Neural progenitor cell (in vitro differentiated cells): ENCODE measurements at regions not wholly inside any gene's neighbourhood (a gene's known extent, or its start where the extent isn't known, plus 50 kb on each side); places are given as distances from the start of the nearest gene placed in this dataset.

Experiments
- DNase-seq: peaks from one replicate; pipeline ENCODE4 v3.0.0-alpha.2; 2016; ENCODE audit warnings: low spot score
- H2AFZ ChIP-seq: fragments of 200-600 bp; sonication (generic); replicated peaks from 2 replicates; pipeline ENCODE4 v1.6.1; 2016; ENCODE audit warnings: antibody characterized with exemption
- H3F3A ChIP-seq: fragments of 200-600 bp; sonication (generic); 2 replicates; pipeline ENCODE4 v1.6.1; 2016; ENCODE audit warnings: antibody characterized with exemption, low read depth
- H3K27ac ChIP-seq: fragments of 200-600 bp; sonication (generic); 2 replicates; pipeline ENCODE4 v1.5.1; 2016; ENCODE audit warnings: mild to moderate bottlenecking
- H3K27me3 ChIP-seq: fragments of 200-600 bp; sonication (generic); 2 replicates; pipeline ENCODE4 v1.6.1; 2016; ENCODE audit warnings: mild to moderate bottlenecking, moderate library complexity
- H3K36me3 ChIP-seq: fragments of 200-600 bp; sonication (generic); 2 replicates; pipeline ENCODE4 v1.5.1; 2016
- H3K4me1 ChIP-seq: fragments of 200-600 bp; sonication (generic); 2 replicates; pipeline ENCODE4 v1.6.1; 2016; ENCODE audit warnings: mixed run types
- H3K4me2 ChIP-seq: fragments of 200-600 bp; sonication (generic); 2 replicates; pipeline ENCODE4 v1.6.1; 2016
- H3K4me3 ChIP-seq: fragments of 200-600 bp; sonication (generic); 2 replicates; pipeline ENCODE4 v1.5.1; 2016
- H3K79me2 ChIP-seq: fragments of 200-600 bp; sonication (generic); 2 replicates; pipeline ENCODE4 v1.6.1; 2016; ENCODE audit warnings: low read depth
- H3K9ac ChIP-seq: fragments of 200-600 bp; sonication (generic); 2 replicates; pipeline ENCODE4 v1.6.1; 2016
- H3K9me3 ChIP-seq: fragments of 200-600 bp; sonication (generic); 2 replicates; pipeline ENCODE4 v1.5.1; 2016; ENCODE audit warnings: low read depth
- H4K20me1 ChIP-seq: fragments of 200-600 bp; sonication (generic); 2 replicates; pipeline ENCODE4 v1.6.1; 2016; ENCODE audit warnings: low read depth
- H3K27ac Mint-ChIP-seq: 3 replicates; pipeline ENCODE4 v1.8.0; 2021; ENCODE audit warnings: mixed read lengths
- H3K27me3 Mint-ChIP-seq: 2 replicates; pipeline ENCODE4 v1.8.0; 2022; ENCODE audit warnings: low read depth, mild to moderate bottlenecking, inconsistent platforms, moderate library complexity, mixed read lengths; ENCODE audit not compliant: insufficient read depth
- H3K36me3 Mint-ChIP-seq: 3 replicates; pipeline ENCODE4 v1.8.0; 2021; ENCODE audit warnings: mixed read lengths
- H3K4me1 Mint-ChIP-seq: 3 replicates; pipeline ENCODE4 v1.8.0; 2021; ENCODE audit warnings: mixed read lengths
- H3K4me3 Mint-ChIP-seq: 3 replicates; pipeline ENCODE4 v1.8.0; 2021; ENCODE audit warnings: mild to moderate bottlenecking, moderate library complexity, mixed read lengths
- H3K9me3 Mint-ChIP-seq: 3 replicates; pipeline ENCODE4 v1.8.0; 2020; ENCODE audit warnings: mixed read lengths
- CTCF ChIP-seq: fragments of 200-600 bp; sonication (generic); IDR thresholded peaks from 2 replicates; pipeline ENCODE4 v1.5.1; 2017; ENCODE audit warnings: antibody characterized with exemption, mild to moderate bottlenecking
- EZH2 ChIP-seq: fragments of 200-600 bp; sonication (generic); IDR thresholded peaks from 2 replicates; pipeline ENCODE4 v1.6.1; 2017; ENCODE audit warnings: antibody characterized with exemption, mild to moderate bottlenecking, moderate library complexity
- EZH2phosphoT487 ChIP-seq: fragments of 200-600 bp; sonication (generic); IDR thresholded peaks from 2 replicates; pipeline ENCODE4 v1.6.1; 2017; ENCODE audit warnings: antibody characterized with exemption

GRCh38 chr6:92566632-92567031 lies 852.7 kb downstream of the EPHA7 start:
- no peaks in the 10 kb centered on the region for H3K79me2 ChIP-seq
- H3K9me3 ChIP-seq: no peaks in the 10 kb centered on the region
- H4K20me1 ChIP-seq: no peaks in the 10 kb centered on the region
- no peak overlapping the region for H3K4me2 ChIP-seq
- H3K4me3 ChIP-seq: no peak overlapping the region
- no peak for DNase-seq
- no peak overlapping the region for H3K27ac ChIP-seq
- H3K4me1 ChIP-seq: no peaks in the 10 kb centered on the region
- Mint-ChIP-seq H3K36me3 (no peaks in the 10 kb centered on the region), H3K27me3 (no peaks in the 10 kb centered on the region), H3K4me1 (no peaks in the 10 kb centered on the region), H3K27ac (no peak overlapping the region), H3K4me3 (no peak overlapping the region), H3K9me3 (no peaks in the 10 kb centered on the region)
- no peaks in the 10 kb centered on the region for H3F3A ChIP-seq
- H3K36me3 ChIP-seq: no peaks in the 10 kb centered on the region
- TF ChIP-seq EZH2 (no peak), EZH2phosphoT487 (no peak)
- H3K27me3 ChIP-seq: no peaks in the 10 kb centered on the region
- H3K9ac ChIP-seq: no peak overlapping the region
- no peak overlapping the region for H2AFZ ChIP-seq

- Histone ChIP-seq H3K9me3 (no peaks in the 10 kb centered on the region), H4K20me1 (no peaks in the 10 kb centered on the region), H3K27ac (no peak overlapping the region), H2AFZ (peak overlapping the region; percentile 5), H3K4me3 (no peak overlapping the region), H3K36me3 (no peaks in the 10 kb centered on the region), H3F3A (no peaks in the 10 kb centered on the region), H3K9ac (no peak overlapping the region), H3K79me2 (no peaks in the 10 kb centered on the region), H3K4me1 (no peaks in the 10 kb centered on the region), H3K27me3 (no peaks in the 10 kb centered on the region), H3K4me2 (no peak overlapping the region)
- H3K4me3 Mint-ChIP-seq: no peak overlapping the region
- TF ChIP-seq EZH2 (no peak), EZH2phosphoT487 (no peak), CTCF (no peak)
- no peaks in the 10 kb centered on the region for H3K9me3 Mint-ChIP-seq
- no peak overlapping the region for H3K27ac Mint-ChIP-seq
- H3K4me1 Mint-ChIP-seq: no peaks in the 10 kb centered on the region
- H3K36me3 Mint-ChIP-seq: no peaks in the 10 kb centered on the region
- DNase-seq: no peak
- no peaks in the 10 kb centered on the region for H3K27me3 Mint-ChIP-seq
These were observed 855.0 kb downstream of the EPHA7 start for GRCh38 chr6:92564376-92564775.

- H3K27me3 Mint-ChIP-seq: no peaks in the 10 kb centered on the region
- Histone ChIP-seq H2AFZ (peak overlapping the region; percentile 4), H3K79me2 (no peaks in the 10 kb centered on the region), H3K4me2 (no peak overlapping the region), H3K27me3 (no peaks in the 10 kb centered on the region), H3K36me3 (no peaks in the 10 kb centered on the region), H3K4me1 (no peaks in the 10 kb centered on the region), H4K20me1 (no peaks in the 10 kb centered on the region), H3K4me3 (no peak overlapping the region), H3K9me3 (no peaks in the 10 kb centered on the region), H3K27ac (no peak overlapping the region), H3F3A (no peaks in the 10 kb centered on the region), H3K9ac (no peak overlapping the region)
- H3K9me3 Mint-ChIP-seq: no peaks in the 10 kb centered on the region
- no peak overlapping the region for H3K4me3 Mint-ChIP-seq
- no peak overlapping the region for H3K27ac Mint-ChIP-seq
- no peaks in the 10 kb centered on the region for H3K36me3 Mint-ChIP-seq
- no peak for TF ChIP-seq EZH2
- TF ChIP-seq CTCF: no peak
- TF ChIP-seq EZH2phosphoT487: no peak
- no peak for DNase-seq
- no peaks in the 10 kb centered on the region for H3K4me1 Mint-ChIP-seq
These were observed 859.7 kb downstream of the EPHA7 start for GRCh38 chr6:92559611-92560010.

GRCh38 chr6:92559003-92559402 lies 860.4 kb downstream of the EPHA7 start:
- Mint-ChIP-seq H3K4me3 (no peak overlapping the region), H3K27me3 (no peaks in the 10 kb centered on the region), H3K36me3 (no peaks in the 10 kb centered on the region), H3K27ac (no peak overlapping the region), H3K4me1 (no peaks in the 10 kb centered on the region), H3K9me3 (no peaks in the 10 kb centered on the region)
- Histone ChIP-seq H3K4me1 (no peaks in the 10 kb centered on the region), H3K36me3 (no peaks in the 10 kb centered on the region), H3K9me3 (no peaks in the 10 kb centered on the region), H4K20me1 (no peaks in the 10 kb centered on the region), H3K27ac (no peak overlapping the region), H3F3A (no peaks in the 10 kb centered on the region), H3K4me2 (no peak overlapping the region), H3K79me2 (no peaks in the 10 kb centered on the region), H3K9ac (no peak overlapping the region), H3K27me3 (no peaks in the 10 kb centered on the region), H3K4me3 (no peak overlapping the region), H2AFZ (no peak overlapping the region)
- no peak for DNase-seq
- TF ChIP-seq EZH2 (no peak), EZH2phosphoT487 (no peak), CTCF (no peak)
